Panc1 (cell line): ENCODE measurements at regions not wholly inside any gene's neighbourhood (a gene's known extent, or its start where the extent isn't known, plus 50 kb on each side); places are given as distances from the start of the nearest gene placed in this dataset.

Experiments used
- ATAC-seq: fragments of 200-7000 bp; cut with Tn5 transposase; 2 replicates; pipeline ENCODE4 v1.9.1; 2020; ENCODE audit warnings: mild to moderate bottlenecking, moderate library complexity
- BruUV-seq: library from RNA; stranded (reverse); fragments of 400-500 nt; replicated peaks from 2 replicates; lab custom pipeline; 2021; lab: Mats Ljungman, UMichigan
- CTCF ChIA-PET: fragments of 300-600 bp; sonication (Branson Sonifier 250); formaldehyde crosslinking; loops from one replicate; lab custom pipeline; 2022; ENCODE audit warnings: antibody characterized with exemption; lab: Charles Lee
- POLR2A ChIA-PET: fragments of 300-600 bp; sonication (Branson Sonifier 250); formaldehyde crosslinking; loops from one replicate; lab custom pipeline; 2022; ENCODE audit warnings: antibody characterized with exemption; lab: Charles Lee
- DNase-seq: peaks from one replicate; pipeline ENCODE4 v3.0.0-alpha.2; 2010; ENCODE audit warnings: low read depth, low spot score
- H3K27ac ChIP-seq: 2 replicates; pipeline ENCODE4 v1.5.1; 2011; ENCODE audit warnings: mild to moderate bottlenecking, low read length, inconsistent platforms
- H3K27me3 ChIP-seq: fragments of 200-500 bp; sonication (Bioruptor generic); 2 replicates; pipeline ENCODE4 v1.6.0; 2014; ENCODE audit warnings: low read length, inconsistent platforms; ENCODE audit not compliant: control insufficient read depth, insufficient read depth
- H3K36me3 ChIP-seq: fragments of 200-500 bp; sonication (Bioruptor generic); 2 replicates; pipeline ENCODE4 v1.5.1; 2014; ENCODE audit warnings: inconsistent platforms, mild to moderate bottlenecking, low read length, moderate library complexity; ENCODE audit not compliant: control insufficient read depth, insufficient read depth
- H3K4me1 ChIP-seq: 2 replicates; pipeline ENCODE4 v1.5.1; 2011; ENCODE audit warnings: inconsistent platforms, mild to moderate bottlenecking, low read length, moderate library complexity; ENCODE audit not compliant: control insufficient read depth, insufficient read depth
- H3K4me3 ChIP-seq, 2 experiments: 2 replicates each; pipeline ENCODE4 v1.5.1; 2011 to 2012; ENCODE audit warnings: low read depth in 2 of 2, low read length in 2 of 2, mild to moderate bottlenecking in 2 of 2, inconsistent platforms in 1 of 2, moderate library complexity in 1 of 2
- H3K9me3 ChIP-seq: fragments of 200-500 bp; sonication (Bioruptor generic); 2 replicates; pipeline ENCODE4 v1.5.1; 2014; ENCODE audit warnings: low read depth, mild to moderate bottlenecking, inconsistent platforms, low read length, moderate library complexity; ENCODE audit not compliant: control insufficient read depth, insufficient read depth
- CTCF ChIP-seq: fragments of 450-650 bp; IDR thresholded peaks from 2 replicates; pipeline ENCODE4 v1.5.1; 2017; ENCODE audit warnings: mild to moderate bottlenecking
- POLR2AphosphoS5 ChIP-seq: IDR thresholded peaks from 2 replicates; pipeline ENCODE4 v1.6.1; 2012; ENCODE audit warnings: mild to moderate bottlenecking, low read depth, low read length, moderate library complexity
- SIN3A ChIP-seq: IDR thresholded peaks from 2 replicates; pipeline ENCODE4 v1.6.1; 2012; ENCODE audit warnings: low read depth, mild to moderate bottlenecking, low read length, moderate library complexity, borderline replicate concordance; ENCODE audit not compliant: insufficient read depth
- TCF7L2 ChIP-seq: IDR thresholded peaks from 2 replicates; pipeline ENCODE4 v1.6.1; 2011; ENCODE audit warnings: mild to moderate bottlenecking, low read depth, low read length, inconsistent platforms
- in situ Hi-C: cut with HindIII; loops from 2 replicates; pipeline ENCODE4 v1.10.0; 2016; ENCODE audit warnings: low sequenced_read_pairs, low pct_unique_long_range_greater_than_20kb
- intact Hi-C: fragments of 100-400 bp; cut with micrococcal nuclease; formaldehyde crosslinking; loops from one replicate; pipeline ENCODE4 v1.10.0; 2022; ENCODE audit not compliant: unreplicated experiment
- TF ChIP-seq, protein P1 (sequence below), 2 experiments: IDR thresholded peaks; 2 replicates each; pipeline ENCODE4 v1.6.1; 2011 to 2012; ENCODE audit warnings: low read depth in 2 of 2, control low read depth in 1 of 2, low read length in 1 of 2, mild to moderate bottlenecking in 1 of 2, moderate library complexity in 1 of 2; ENCODE audit not compliant: insufficient read depth in 1 of 2

GRCh38 chr6:48619771-48620170 lies 508.8 kb upstream of the PTCHD4 start:
- Histone ChIP-seq H3K4me1 (no peaks in the 10 kb centered on the region), H3K36me3 (no peaks in the 10 kb centered on the region), H3K4me3 (no peak overlapping the region), H3K9me3 (no peaks in the 10 kb centered on the region), H3K27me3 (no peaks in the 10 kb centered on the region), H3K27ac (no peak overlapping the region)
- POLR2A ChIA-PET: no interaction called here
- ATAC-seq (no peak), DNase-seq (no peak)
- CTCF ChIA-PET: no interaction called here
- in situ Hi-C loops: no loop called here
- TF ChIP-seq, protein P1, sequence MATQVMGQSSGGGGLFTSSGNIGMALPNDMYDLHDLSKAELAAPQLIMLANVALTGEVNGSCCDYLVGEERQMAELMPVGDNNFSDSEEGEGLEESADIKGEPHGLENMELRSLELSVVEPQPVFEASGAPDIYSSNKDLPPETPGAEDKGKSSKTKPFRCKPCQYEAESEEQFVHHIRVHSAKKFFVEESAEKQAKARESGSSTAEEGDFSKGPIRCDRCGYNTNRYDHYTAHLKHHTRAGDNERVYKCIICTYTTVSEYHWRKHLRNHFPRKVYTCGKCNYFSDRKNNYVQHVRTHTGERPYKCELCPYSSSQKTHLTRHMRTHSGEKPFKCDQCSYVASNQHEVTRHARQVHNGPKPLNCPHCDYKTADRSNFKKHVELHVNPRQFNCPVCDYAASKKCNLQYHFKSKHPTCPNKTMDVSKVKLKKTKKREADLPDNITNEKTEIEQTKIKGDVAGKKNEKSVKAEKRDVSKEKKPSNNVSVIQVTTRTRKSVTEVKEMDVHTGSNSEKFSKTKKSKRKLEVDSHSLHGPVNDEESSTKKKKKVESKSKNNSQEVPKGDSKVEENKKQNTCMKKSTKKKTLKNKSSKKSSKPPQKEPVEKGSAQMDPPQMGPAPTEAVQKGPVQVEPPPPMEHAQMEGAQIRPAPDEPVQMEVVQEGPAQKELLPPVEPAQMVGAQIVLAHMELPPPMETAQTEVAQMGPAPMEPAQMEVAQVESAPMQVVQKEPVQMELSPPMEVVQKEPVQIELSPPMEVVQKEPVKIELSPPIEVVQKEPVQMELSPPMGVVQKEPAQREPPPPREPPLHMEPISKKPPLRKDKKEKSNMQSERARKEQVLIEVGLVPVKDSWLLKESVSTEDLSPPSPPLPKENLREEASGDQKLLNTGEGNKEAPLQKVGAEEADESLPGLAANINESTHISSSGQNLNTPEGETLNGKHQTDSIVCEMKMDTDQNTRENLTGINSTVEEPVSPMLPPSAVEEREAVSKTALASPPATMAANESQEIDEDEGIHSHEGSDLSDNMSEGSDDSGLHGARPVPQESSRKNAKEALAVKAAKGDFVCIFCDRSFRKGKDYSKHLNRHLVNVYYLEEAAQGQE (IDR thresholded peaks at IDR 0.05; ENCODE audit: insufficient read depth in 1 of 2, low read depth in 2 of 2, low read length in 1 of 2): no peak
- no peak for TF ChIP-seq SIN3A
- no peak for TF ChIP-seq POLR2AphosphoS5
- TF ChIP-seq TCF7L2: no peak
- no peak for TF ChIP-seq CTCF
- intact Hi-C loops: no loop called here
- BruUV-seq: no TSS peak

DNA sequence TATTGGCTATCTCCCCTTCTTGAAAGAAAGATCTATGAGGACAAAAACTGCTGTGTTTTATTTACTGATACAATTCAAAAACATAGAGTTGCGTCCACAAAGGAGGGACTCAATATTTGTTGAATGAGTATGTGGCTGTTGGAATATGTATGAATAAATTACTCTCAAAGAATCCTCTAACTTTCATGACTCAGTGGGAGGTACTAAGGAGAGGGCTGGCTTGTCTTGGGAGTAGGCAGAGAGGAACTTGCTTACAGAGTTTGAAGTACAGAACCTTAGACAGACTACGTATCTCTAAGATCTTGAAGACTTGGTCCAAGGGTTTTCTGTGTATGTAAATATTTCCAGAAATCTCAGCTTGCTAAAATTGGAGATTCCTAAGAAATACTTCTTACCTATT lies 504.0 kb upstream of the PTCHD4 start:
- intact Hi-C loops (no loop called here), in situ Hi-C loops (no loop called here)
- TF ChIP-seq POLR2AphosphoS5 (no peak), TCF7L2 (no peak), CTCF (no peak), SIN3A (no peak)
- TF ChIP-seq, protein P1 (IDR thresholded peaks at IDR 0.05; ENCODE audit: insufficient read depth in 1 of 2, low read depth in 2 of 2, low read length in 1 of 2): no peak
- H3K36me3 ChIP-seq: no peaks in the 10 kb centered on the region
- POLR2A ChIA-PET: no interaction called here
- CTCF ChIA-PET: interaction anchor here (0.5 kb wide), 1 partner anchor 420 kb away, joined by 4 read pairs; no protein-coding TSS in a partner anchor
- no peak overlapping the region for H3K27ac ChIP-seq
- no peaks in the 10 kb centered on the region for H3K4me1 ChIP-seq
- ATAC-seq (no peak), DNase-seq (no peak)
- no TSS peak for BruUV-seq
- no peaks in the 10 kb centered on the region for H3K9me3 ChIP-seq
- H3K4me3 ChIP-seq: no peak overlapping the region
- no peaks in the 10 kb centered on the region for H3K27me3 ChIP-seq
